ENCODE measurements at regions not wholly inside any gene's neighbourhood (a gene's known extent, or its start where the extent isn't known, plus 50 kb on each side); places are given as distances from the start of the nearest gene placed in this dataset.
"Not testable (repeated sequence)": the region's sequence is repeated elsewhere in the genome, so short reads cannot be mapped to it uniquely, and the experiment has no call there.

DNA sequence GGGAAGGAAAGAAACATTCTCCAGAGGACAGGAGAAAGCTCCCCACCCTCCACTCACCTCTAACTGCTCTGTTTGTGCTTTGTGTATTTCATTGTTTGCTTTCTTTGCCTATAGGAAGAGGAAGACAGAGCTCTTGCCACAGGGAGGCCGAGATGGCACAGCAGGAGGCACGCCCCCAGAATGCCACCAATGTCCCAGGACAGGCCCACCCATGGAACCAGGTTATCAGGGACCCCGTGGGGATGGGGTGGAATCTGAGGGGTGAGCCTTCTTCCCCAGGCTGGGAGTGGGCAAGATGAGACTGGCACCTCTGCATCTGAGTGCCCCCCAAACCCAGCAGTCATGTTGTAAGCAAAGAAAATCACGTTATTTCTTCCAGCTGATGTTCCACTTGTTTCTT lies 155.8 kb downstream of the TBC1D2B start:
- H3K36me3 ChIP-seq: no peaks in the 10 kb centered on the region
- no peak for TF ChIP-seq POLR2AphosphoS5 (IDR thresholded peaks at IDR 0.05)
- no peak for TF ChIP-seq CTCF (IDR thresholded peaks at IDR 0.05 in 8 of 11, conservative IDR thresholded peaks at IDR 0.05 in 3 of 11)
- no peak for TF ChIP-seq POLR2A (IDR thresholded peaks at IDR 0.05)
- H3K27me3 ChIP-seq (replicated peaks in 1 of 7): no peaks in the 10 kb centered on the region
- peak; percentile 22 for DNase-seq
- intact Hi-C loops (cut with DNase I; ENCODE audit: low total_unique reads): no loop called here
- H3K27ac ChIP-seq: no peak overlapping the region
- no peak overlapping the region for H3K4me3 ChIP-seq
- 68 to 90% (median 72%) methylated on average over 4 of the region's 4 CpGs for WGBS, 5 donors
- no peaks in the 10 kb centered on the region for H3K4me1 ChIP-seq
- no peaks in the 10 kb centered on the region for H3K9me3 ChIP-seq

- H3K4me1 ChIP-seq; H3K9me3 ChIP-seq; H3K4me3 ChIP-seq; H3K36me3 ChIP-seq; H3K27me3 ChIP-seq (replicated peaks in 1 of 7); intact Hi-C loops (cut with DNase I; ENCODE audit: low total_unique reads); H3K27ac ChIP-seq: not testable (repeated sequence)
- WGBS, 5 donors: 49 to 69% (median 65%) methylated on average over 4 to 9 of the region's 11 CpGs
- DNase-seq: peak; percentile 17
Observed at GRCh38 chr15:77916966-77917635, 160.4 kb downstream of the TBC1D2B start.

- H3K27me3 ChIP-seq (replicated peaks in 1 of 7); H3K4me3 ChIP-seq; H3K27ac ChIP-seq; H3K36me3 ChIP-seq; H3K4me1 ChIP-seq; intact Hi-C loops (cut with DNase I; ENCODE audit: low total_unique reads); H3K9me3 ChIP-seq: not testable (repeated sequence)
- 86 to 92% (median 89%) methylated on average over 6 of the region's 6 CpGs for WGBS, 5 donors
- DNase-seq: peak; percentile 17
Observed at GRCh38 chr15:77915961-77916330, 161.6 kb downstream of the TBC1D2B start.

DNA sequence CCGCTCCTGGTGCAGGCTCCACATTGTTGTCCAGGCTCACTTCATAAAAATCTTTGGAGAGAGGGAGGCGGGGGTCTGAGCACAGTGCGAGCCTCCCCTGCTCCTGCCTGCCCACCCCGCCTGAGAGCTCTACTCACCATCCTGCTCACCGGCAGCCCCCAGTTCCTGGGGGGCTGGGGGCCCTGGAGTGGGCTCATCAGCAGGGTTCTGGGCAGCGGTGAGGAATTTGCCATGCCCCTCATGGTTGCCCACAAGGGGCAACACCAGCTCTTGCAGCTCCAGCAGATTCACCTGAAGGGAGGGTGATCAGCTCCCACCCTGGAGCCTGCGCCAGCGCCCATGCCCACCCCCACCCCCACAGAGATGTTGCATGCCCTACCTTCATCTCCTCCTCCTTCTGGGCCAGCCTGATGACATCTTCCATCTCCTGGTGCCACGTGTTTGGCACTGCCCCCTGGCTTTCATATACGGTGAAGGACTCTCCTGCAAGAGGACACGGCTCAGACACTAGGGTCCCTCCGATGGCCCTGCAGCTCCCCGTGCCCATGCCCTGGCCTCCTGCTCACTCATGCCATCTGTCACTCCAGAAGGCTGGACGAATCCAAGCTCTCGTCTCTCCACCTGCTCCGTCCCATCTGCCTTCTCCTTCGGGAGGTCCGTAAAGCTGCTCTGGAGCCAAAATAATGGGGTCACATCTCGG lies 162.1 kb downstream of the TBC1D2B start:
- H3K36me3 ChIP-seq: no peaks in the 10 kb centered on the region
- TF ChIP-seq POLR2AphosphoS5 (IDR thresholded peaks at IDR 0.05): no peak
- TF ChIP-seq POLR2A (IDR thresholded peaks at IDR 0.05): no peak
- no peak for TF ChIP-seq CTCF (IDR thresholded peaks at IDR 0.05 in 8 of 11, conservative IDR thresholded peaks at IDR 0.05 in 3 of 11)
- H3K27ac ChIP-seq: no peak overlapping the region
- intact Hi-C loops (cut with DNase I; ENCODE audit: low total_unique reads): no loop called here
- H3K4me1 ChIP-seq: peaks cover 0 to under 1% (median 0%) of the 10 kb centered on the region in 6 donors
- 80 to 89% (median 84%) methylated on average over 13 to 19 of the region's 19 CpGs for WGBS, 5 donors
- peak; percentile 33 for DNase-seq
- H3K27me3 ChIP-seq (replicated peaks in 1 of 7): no peaks in the 10 kb centered on the region
- no peak overlapping the region for H3K4me3 ChIP-seq
- H3K9me3 ChIP-seq: no peaks in the 10 kb centered on the region

- DNase-seq; H3K27me3 ChIP-seq (replicated peaks in 1 of 7); H3K9me3 ChIP-seq; H3K27ac ChIP-seq; H3K36me3 ChIP-seq; intact Hi-C loops (cut with DNase I; ENCODE audit: low total_unique reads); H3K4me3 ChIP-seq; H3K4me1 ChIP-seq: not testable (repeated sequence)
- 78 to 89% (median 87%) methylated on average over 5 of the region's 5 CpGs for WGBS, 5 donors
Observed at GRCh38 chr15:77914531-77914930, 163.0 kb downstream of the TBC1D2B start.
